GM19043 (cell line): ENCODE measurements at regions not wholly inside any gene's neighbourhood (a gene's known extent, or its start where the extent isn't known, plus 50 kb on each side); places are given as distances from the start of the nearest gene placed in this dataset.
A peak's percentile ranks its signal among the peaks of the same experiment; 100 is the strongest.
"Not testable (repeated sequence)": the region's sequence is repeated elsewhere in the genome, so short reads cannot be mapped to it uniquely, and the experiment has no call there.

ENCODE experiments used
- ATAC-seq: cut with Tn5 transposase; IDR thresholded peaks from one replicate; pipeline ENCODE4 v1.9.1; 2021; ENCODE audit warnings: low read depth; ENCODE audit not compliant: unreplicated experiment

DNA sequence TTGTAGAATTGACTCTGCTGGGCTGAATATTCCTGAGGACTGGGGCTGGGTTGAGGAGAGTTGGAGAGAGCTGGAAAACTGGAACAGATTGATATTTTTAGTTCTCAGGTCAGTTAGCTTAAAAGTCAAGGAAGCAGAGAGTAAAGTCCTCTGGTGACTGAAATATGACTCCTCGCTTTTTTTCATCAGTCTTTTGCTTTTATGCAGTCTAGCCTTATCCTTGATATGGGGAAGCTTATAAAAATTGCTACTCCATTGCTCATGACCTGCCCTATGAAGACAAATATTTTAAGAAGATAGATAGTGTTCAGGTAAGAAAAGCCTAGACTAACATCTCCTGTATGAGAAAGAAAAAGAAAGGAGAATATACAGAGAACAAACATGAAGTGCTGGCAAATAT, 152.7 kb downstream of the C4orf33 start:
- ATAC-seq: no peak

DNA sequence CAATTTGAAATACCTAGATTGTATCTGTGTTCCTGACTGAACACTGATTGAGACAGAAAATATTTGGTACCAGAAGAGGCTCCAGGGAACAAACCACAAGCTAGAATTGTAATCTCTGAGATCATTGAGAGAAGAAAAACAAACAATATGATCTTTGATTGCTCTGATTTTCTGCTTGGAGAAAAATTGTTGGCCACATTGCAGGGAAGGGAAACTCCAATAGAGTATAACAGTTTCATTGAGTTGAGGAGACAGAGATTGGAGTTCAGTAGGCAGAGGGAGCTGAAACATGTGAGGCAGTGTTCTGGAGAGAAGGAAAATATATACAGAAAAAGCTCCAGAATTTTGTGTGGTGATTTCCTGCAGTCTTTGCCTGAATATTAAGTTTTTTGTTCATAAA, 158.2 kb downstream of the C4orf33 start:
- ATAC-seq: no peak

DNA sequence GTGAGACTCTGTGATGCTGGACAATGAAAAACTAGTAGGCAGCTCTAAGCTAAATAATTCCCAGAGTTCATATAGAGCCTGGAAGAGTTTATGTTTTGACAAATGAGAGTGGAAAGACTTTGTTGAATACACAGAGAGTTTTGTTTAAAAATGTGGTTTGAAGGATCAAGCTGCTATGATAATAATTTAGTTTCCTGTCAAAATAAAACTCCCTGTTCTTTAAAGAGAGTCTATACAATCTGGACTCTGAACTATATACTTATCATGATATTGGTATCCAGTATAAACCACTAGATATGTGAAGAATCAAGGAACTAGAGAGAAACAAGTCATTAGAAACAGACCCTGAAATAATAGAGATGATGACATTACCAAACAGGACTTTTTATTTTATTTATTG, 158.6 kb downstream of the C4orf33 start:
- no peak for ATAC-seq

DNA sequence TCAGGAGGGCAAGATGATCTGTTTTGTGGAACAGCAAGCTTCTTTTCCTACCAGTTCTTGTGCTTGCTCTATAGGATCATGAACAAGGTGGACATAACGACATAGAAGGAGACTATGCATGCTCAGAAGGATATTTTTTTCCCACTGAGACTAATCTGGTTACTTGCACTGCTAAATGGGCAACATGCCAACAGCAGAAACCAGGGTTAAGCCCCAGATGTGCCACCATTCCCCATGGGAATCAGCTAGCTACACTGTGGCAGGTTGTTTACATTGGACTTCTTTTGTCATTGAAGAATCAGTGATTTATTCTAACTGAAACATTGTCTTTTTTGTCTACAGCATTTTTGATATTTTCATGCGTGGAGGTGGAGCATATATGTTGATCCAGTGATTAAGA, 165.6 kb downstream of the C4orf33 start:
- no peak for ATAC-seq

DNA sequence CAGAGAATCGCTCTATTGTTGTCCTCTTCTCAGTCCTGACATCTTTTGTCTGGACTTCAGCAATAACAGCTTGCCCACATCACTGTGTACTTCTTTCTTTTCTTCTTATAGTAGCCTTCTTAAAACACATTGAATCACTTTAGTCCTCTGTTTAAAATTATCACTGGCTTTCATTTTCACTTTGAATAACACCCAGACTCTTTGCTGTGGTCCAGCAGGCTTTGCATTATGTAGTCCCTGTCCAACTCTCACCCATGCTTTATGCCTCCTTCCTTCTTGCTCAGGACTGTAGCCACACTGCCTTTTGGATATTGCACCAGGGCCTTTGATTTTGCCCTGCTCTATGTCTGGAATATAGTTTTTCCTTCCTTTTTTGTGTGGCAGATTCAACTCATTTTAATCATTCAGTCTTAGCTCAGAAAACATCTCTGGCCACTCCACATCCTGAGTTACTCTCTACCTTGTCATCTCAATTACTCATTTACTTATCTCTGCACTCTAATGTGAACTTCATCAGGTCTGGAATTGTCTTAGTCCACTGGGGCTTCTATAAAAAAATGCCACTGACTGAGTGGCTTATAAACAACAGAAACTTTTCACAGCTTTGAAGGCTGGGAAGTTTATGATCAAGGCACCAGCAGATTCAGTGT, 168.2 kb downstream of the C4orf33 start:
- ATAC-seq: peak; percentile 95

DNA sequence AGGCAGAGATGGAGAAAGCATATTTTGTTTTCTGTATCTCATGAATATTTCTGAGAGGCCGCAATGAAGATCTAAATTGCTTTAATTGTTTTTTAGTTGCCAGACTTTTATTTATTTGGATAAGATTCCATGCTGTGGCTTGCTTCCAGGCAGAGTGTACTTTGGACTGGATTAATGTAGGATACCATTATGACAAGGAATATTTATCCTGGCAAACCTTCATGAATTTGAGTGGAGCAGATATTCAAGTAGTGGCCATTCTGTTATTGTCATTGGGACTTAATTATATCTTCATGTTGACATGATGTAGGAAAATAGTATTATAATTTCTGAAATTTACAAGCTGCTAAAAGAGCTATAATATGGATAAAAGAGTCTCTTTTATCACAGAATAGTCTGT, 182.9 kb downstream of the C4orf33 start:
- ATAC-seq: no peak

DNA sequence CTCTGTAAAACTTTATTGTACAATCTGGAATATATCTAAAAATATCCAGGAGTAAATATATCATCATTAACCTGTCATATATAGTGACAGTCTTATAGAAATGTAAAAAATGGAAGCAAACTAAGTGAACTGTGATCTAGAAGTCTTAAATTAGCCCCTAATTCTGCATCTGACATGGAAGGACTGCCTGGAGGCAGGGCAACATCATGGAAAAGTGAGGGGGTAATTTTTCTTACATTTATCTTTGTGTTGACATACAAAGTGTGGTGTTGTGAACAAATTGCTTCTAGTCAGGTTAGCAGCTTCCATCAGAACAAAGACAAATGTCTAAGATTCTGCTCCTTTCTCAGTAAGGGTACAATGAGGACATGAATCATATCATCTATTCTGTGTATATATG, 186.3 kb downstream of the C4orf33 start:
- no peak for ATAC-seq

DNA sequence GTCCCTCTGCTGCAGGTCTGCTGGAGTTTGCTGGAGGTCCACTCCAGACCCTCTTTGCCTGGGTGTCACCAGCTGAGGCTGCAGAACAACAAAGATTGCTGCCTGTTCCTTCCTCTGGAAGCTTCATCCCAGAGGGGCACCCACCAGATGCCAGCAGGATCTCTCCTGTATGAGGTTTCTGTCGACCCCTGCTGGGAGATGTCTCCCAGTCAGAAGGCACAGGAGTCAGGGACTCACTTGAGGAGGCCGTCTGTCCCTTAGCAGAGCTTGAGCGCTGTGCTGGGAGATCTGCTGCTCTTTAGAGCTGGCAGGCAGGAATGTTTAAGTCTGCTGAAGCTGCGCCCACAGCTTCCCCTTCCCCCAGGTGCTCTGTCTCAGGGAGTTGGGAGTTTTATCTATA, 196.2 kb downstream of the C4orf33 start:
- ATAC-seq: not testable (repeated sequence)

DNA sequence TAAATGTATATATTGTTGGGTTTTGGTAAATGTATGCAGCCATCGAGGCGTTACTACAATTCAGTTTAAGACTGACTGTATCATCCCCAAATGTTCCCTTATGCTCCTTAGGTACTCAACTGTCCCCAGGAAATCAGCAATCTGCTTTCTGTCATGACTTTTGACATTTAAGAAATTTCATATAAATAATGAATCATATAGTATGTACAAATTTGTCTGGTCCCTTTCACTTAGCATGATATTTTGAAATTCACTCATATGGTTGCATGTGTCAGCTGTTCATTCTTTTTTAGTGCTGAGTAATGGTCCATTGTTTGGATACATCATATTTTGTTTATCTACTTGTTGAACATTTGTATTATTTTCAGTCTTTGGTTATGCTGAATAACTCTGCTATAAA, 218.8 kb downstream of the C4orf33 start:
- no peak for ATAC-seq

DNA sequence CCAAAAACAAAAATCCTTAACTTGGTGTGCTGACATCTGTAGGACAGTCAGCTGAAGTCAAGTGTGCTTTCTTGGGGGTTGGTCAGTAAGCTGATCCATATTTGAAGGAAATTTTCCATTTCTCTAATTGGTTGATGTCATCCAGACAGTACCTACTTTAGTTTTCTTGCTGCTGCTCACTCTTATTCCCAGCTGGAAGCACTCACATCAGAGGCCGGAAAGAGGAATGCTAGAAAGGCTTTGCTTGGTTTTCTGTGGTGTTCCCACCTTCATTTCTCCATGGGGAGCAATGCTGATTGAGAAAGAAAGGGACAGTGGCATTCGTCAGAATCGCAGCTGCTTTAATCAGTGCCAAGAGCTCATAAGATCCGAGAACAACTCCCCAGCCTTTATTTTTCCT, 227.0 kb downstream of the C4orf33 start:
- ATAC-seq: no peak

DNA sequence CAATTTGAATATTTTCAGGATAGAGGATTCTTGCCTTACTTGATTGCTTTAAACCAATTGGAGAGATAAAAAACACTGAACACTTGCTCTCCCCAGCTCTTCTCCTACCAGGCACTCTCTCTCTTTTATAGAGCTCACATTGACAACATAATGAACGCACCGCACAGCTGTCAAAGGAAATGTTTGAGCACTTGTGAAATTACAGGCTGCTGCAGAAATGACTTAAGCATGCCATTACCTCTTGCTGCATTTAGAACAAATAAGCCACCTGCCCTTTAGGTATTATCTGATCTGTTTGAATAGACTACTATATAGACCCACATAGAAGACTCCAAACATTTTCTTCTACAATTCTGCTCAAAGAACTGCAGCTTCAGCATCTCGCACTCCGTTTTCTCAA, 227.7 kb downstream of the C4orf33 start:
- no peak for ATAC-seq

DNA sequence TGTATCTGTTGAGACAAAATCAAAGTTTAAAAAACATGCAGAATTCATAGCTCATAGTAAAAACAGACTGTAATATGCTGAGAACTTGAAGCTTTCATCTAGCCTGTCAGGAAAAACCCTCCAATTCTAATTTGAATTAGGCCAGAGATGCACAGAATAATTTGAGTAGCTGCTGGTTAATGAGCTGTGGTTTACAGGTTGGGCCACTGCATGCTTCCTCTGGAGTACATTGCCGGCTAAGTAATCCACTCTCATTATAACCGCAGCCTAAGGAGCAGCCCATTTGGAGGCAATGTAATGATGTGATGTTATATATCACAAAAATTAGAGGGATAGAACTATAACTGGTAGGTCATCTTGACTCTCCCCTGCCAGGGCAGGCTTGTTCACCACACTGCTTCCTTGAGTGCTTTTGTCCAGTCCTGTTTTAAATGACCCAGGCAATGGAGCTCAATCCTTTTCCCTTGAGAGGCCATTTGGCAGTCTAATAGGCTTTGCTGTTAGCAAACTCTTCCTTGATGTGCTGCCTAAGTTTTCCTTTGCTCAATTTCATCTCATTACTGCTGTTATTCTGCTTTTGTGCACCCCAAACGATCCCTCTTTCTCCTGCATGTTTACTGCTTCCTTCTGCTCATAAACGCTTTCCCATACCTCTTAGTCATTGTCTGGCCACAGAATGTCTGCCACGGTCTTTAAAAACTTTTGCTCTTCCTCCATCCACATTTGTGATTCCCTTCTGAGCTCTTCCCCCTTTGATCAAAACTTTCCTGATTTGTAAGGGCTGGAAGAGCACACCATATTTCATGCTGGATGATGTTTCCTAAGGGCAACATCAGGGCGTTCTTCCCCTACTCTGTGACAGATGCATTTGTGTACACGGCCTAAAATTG, 230.9 kb downstream of the C4orf33 start:
- no peak for ATAC-seq

DNA sequence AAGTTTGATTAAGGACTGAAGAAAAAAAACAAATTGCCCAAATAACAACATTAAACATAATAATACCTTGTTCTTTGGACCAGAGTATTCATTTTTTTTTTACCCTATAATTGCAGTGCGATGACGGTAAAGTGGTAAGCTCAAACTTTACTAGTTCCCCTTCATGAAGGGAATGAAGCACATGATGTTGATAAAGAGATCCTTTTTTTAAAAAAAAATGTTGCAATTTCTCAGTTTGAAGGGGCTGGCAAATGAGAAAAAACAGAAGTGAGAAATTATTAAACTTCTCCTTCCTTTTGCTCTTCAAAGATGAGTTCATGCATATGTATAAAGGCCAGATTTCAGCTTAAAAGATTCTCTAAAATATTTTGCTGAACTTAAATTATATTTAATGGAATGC, 231.7 kb downstream of the C4orf33 start:
- ATAC-seq: no peak

DNA sequence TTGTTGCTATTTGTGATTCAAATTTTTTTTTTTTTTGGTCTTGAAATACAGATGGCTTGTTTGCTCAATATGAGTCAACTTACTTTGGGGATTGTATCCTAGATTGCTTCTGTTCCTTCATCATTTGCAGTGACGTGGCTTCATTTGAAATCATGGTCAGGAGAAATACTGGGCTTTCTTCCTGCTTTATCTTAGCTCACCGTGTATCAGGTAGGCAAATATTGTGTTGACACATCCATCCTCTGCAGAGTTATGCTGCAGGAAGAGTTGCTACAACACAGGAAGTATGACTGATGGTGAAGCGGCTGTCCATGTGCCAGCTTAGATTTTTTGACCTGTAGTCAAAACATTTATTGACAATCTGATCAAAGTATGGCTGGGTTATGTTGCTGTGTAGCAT, 232.2 kb downstream of the C4orf33 start:
- ATAC-seq: no peak

DNA sequence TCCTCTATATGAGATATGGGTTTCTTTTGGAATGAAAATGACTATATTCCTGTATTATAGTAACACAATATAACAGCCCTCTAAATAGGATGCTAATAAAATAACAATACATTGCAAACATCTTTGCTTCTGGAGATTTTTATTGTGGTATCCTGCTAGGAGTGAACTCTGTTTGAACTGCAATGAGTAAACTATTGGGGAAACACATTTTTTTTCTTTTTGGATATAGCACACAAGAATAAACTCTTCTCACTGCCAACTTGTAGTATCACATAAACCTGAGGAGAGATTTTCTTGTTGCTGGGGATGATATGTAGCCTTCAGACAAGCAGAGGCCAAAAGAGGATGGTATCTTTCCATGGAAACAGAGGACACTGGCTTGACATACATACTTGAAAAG, 238.2 kb downstream of the C4orf33 start:
- ATAC-seq: no peak

DNA sequence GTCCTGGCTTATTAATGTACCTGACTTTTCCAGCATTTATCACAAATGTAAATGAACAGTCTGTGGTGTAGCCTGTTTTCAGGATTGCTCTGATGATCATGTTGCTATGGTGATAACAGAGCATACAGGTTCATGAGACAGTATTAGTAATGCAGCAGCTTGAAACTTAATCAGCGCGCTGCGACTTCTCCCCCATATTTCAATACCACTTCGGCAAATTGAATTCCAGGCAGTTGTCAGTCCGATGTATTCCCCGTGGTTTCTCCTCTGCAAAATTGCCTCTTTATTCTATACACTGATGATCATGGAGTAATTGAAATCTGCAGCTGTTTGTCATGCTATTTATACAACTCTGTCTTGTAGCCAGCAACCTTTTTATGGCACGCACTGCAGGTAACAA, 239.3 kb downstream of the C4orf33 start:
- no peak for ATAC-seq

DNA sequence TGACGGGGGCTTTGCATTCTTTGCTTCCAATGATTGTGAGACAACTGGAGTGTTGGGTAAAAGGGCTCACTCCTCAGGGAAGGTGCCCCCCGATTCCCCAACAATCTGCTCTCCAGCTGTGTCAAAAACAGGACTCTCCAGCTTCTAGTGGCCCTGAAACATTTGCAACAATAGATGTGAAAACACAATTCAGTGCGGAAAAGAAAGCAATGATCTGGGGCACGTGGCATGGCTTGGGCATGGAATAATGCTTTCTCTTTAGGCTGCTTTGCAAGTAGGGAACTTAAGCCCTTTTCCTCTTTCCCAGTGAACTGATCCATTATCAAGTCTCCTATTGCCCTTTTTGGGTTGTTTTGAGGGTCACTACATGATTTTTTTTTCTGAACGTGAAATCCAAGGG, 239.9 kb downstream of the C4orf33 start:
- ATAC-seq: no peak

DNA sequence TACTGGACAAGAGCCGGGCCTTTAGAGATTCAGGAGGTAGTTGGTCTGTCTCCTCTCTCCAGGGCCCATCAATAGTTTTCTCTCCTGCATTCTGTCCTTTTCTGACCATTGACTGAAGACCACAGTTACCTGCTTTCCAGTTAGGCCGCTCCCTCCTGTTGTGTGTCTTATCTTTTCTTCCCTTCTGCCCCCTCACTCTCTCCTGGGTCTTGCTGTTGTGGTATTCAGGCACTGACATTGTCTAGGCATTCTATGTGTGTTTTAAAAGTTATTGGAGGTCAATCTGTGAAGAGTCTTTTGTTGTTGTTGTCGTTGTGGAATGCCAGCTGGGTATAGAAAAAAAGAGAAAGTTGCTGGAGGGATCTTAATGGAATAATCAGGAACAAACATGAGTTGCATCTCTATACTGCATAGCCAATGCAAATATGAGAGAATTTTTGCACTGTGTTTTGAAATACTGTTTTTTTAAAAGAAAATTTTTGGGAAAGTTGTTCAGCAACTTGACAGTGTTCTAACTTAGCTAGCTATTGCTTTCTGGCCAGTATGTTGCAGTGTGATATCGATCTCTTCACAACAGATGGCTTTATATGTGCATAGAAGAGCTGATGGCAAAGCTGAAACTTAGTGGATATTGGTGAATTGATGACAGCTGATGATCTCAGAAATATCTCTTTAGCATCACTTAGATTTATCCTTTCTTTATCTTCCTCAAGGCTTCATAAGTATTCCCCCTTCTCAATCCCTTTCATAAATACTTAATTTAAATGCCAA, 240.7 kb downstream of the C4orf33 start:
- ATAC-seq: no peak

DNA sequence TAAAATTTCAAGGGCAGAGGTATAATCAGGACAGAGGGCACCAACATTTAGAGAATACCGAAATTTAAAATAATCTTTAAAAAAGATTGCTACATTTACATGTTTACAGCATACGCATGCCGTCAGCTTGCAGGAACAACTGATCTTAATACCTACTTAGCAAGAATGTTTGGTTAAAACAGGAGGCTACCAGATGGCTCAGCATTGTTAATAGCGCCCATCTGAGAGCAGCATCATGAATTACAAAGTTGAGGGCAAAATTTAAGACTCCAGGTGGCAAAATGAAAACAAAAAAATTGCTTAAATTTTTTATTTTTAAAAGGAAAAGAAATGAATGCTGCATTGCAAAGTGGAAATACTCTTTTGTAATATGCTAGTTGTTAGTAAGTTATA, 241.3 kb downstream of the C4orf33 start:
- no peak for ATAC-seq

DNA sequence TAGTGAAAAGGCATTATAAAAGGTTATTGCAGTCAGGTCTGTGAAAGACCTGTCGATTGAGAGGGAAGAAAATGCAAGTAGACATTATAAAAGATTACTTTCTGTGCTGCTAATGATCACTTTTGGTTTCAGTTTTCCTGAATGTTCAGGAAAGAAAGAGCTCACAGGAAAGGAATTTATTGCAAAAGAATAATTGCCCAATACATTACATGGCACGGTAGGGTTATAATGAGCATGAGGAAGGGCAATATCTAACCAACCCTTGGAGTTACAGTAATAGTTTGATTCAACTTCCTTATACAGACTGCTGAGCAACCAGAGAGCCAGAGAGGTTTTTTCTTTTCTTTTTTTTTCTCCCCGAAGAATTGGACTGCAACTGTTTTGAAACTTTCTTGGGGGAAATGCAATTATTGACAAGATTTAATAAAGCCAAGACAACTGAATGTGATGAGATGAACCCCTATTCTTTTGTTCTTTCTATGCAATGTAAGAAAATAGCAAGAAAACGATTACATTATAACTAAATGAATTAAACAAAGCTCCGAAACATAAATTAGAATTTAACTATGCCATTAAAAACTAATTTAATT, 247.0 kb downstream of the C4orf33 start:
- no peak for ATAC-seq

DNA sequence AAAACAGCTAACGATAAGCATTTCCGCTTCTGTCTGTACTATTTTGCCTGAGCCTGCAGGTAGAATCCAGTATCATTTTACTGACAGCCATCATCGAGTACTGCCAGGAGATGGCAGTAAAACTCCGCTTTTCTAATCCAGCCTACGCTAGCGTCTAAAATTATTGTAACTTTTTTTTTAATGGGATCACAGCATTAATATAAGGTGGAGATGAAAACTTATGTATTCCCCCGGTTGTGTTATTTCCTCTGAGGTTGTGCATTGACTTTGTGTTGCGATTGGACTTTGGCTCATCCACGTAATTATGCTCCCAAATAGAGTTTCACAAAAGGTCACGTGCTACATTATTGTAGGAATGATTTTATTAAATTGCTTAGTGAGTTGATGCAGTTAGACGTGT, 248.1 kb downstream of the C4orf33 start:
- ATAC-seq: no peak
